HEK293 (cell line): ENCODE measurements at regions not wholly inside any gene's neighbourhood (a gene's known extent, or its start where the extent isn't known, plus 50 kb on each side); places are given as distances from the start of the nearest gene placed in this dataset.

ENCODE experiments used
- CTCF ChIA-PET: fragments of 350-600 bp; formaldehyde crosslinking; extraction: SDS; loops from one replicate; lab custom pipeline; 2021; ENCODE audit warnings: antibody characterized with exemption; lab: Yijun Ruan, JAX
- POLR2A ChIA-PET: fragments of 300-600 bp; formaldehyde crosslinking; extraction: SDS; loops from one replicate; lab custom pipeline; 2020; ENCODE audit warnings: antibody characterized with exemption, inconsistent platforms; lab: Yijun Ruan, JAX
- H3K27ac ChIP-seq: fragments of 200-500 bp; sonication (Bioruptor generic); 2 replicates; pipeline ENCODE4 v1.5.1; 2014; ENCODE audit warnings: low read depth, low read length, control low read depth, inconsistent platforms; ENCODE audit errors: extremely low read depth
- H3K36me3 ChIP-seq, 2 experiments: fragments of 200-500 bp in 1 of 2; sonication (Bioruptor generic) in 1 of 2; 1 replicate in 1 of 2; 2 replicates in 1 of 2; pipeline ENCODE4 v1.5.1; 2014 to 2017; ENCODE audit warnings: inconsistent platforms in 2 of 2, low read length in 2 of 2; ENCODE audit not compliant: control insufficient read depth in 2 of 2, insufficient read depth in 1 of 2
- H3K4me1 ChIP-seq: fragments of 200-500 bp; sonication (Bioruptor generic); 2 replicates; pipeline ENCODE4 v1.5.1; 2014; ENCODE audit warnings: mild to moderate bottlenecking, low read length, inconsistent platforms; ENCODE audit not compliant: control insufficient read depth, insufficient read depth
- H3K4me3 ChIP-seq: 2 replicates; pipeline ENCODE4 v1.5.1; 2011; ENCODE audit warnings: low read depth, mild to moderate bottlenecking, control low read depth, low read length, moderate library complexity
- H3K9me3 ChIP-seq: fragments of 200-500 bp; sonication (Bioruptor generic); 2 replicates; pipeline ENCODE4 v1.5.1; 2014; ENCODE audit warnings: low read depth, low read length, inconsistent platforms; ENCODE audit not compliant: control insufficient read depth, insufficient read depth
- GFI1B ChIP-seq: fragments of 450-650 bp; formaldehyde crosslinking; IDR thresholded peaks from 2 replicates; pipeline ENCODE4 v1.5.1; 2016; ENCODE audit warnings: missing biosample characterization, missing genetic modification characterization
- HIC1 ChIP-seq: fragments of 450-650 bp; formaldehyde crosslinking; IDR thresholded peaks from 2 replicates; pipeline ENCODE4 v1.5.1; 2016; ENCODE audit warnings: missing biosample characterization, missing genetic modification characterization
- INSM2 ChIP-seq: fragments of 450-650 bp; formaldehyde crosslinking; IDR thresholded peaks from 2 replicates; pipeline ENCODE4 v1.5.1; 2016; ENCODE audit warnings: missing biosample characterization, missing genetic modification characterization
- KLF10 ChIP-seq: fragments of 450-650 bp; IDR thresholded peaks from 2 replicates; pipeline ENCODE4 v1.5.1; 2018; ENCODE audit warnings: missing biosample characterization, mild to moderate bottlenecking, missing genetic modification characterization
- OSR2 ChIP-seq: fragments of 450-650 bp; formaldehyde crosslinking; IDR thresholded peaks from 2 replicates; pipeline ENCODE4 v1.5.1; 2016; ENCODE audit warnings: missing biosample characterization, missing genetic modification characterization
- PATZ1 ChIP-seq: fragments of 450-650 bp; formaldehyde crosslinking; IDR thresholded peaks from 2 replicates; pipeline ENCODE4 v1.5.1; 2016; ENCODE audit warnings: missing biosample characterization, missing genetic modification characterization
- PBX3 ChIP-seq: sonication (generic); formaldehyde crosslinking; IDR thresholded peaks from 2 replicates; pipeline ENCODE4 v1.8.1; 2022; ENCODE audit warnings: mild to moderate bottlenecking, moderate library complexity, missing genetic modification reagents
- SP7 ChIP-seq: fragments of 450-650 bp; formaldehyde crosslinking; IDR thresholded peaks from 2 replicates; pipeline ENCODE4 v1.5.1; 2016; ENCODE audit warnings: missing biosample characterization, missing genetic modification characterization
- WT1 ChIP-seq: fragments of 450-650 bp; formaldehyde crosslinking; IDR thresholded peaks from 2 replicates; pipeline ENCODE4 v1.5.1; 2016; ENCODE audit warnings: missing biosample characterization, missing genetic modification characterization
- ZBTB21 ChIP-seq: fragments of 450-650 bp; formaldehyde crosslinking; IDR thresholded peaks from 2 replicates; pipeline ENCODE4 v1.5.1; 2017; ENCODE audit warnings: missing biosample characterization, missing genetic modification characterization
- ZBTB7A ChIP-seq: fragments of 450-650 bp; formaldehyde crosslinking; IDR thresholded peaks from 2 replicates; pipeline ENCODE4 v1.5.1; 2016; ENCODE audit warnings: low read depth, missing biosample characterization, missing genetic modification characterization
- ZFP69B ChIP-seq: fragments of 450-650 bp; formaldehyde crosslinking; IDR thresholded peaks from 2 replicates; pipeline ENCODE4 v1.5.1; 2016; ENCODE audit warnings: missing biosample characterization, missing genetic modification characterization
- ZNF114 ChIP-seq: fragments of 450-650 bp; formaldehyde crosslinking; IDR thresholded peaks from 2 replicates; pipeline ENCODE4 v1.5.0; 2017; ENCODE audit warnings: missing biosample characterization, missing genetic modification characterization
- ZNF184 ChIP-seq: fragments of 450-650 bp; IDR thresholded peaks from 2 replicates; pipeline ENCODE4 v1.5.1; 2018; ENCODE audit warnings: missing biosample characterization, mild to moderate bottlenecking, missing genetic modification characterization
- ZNF202 ChIP-seq: fragments of 450-650 bp; formaldehyde crosslinking; IDR thresholded peaks from 2 replicates; pipeline ENCODE4 v1.5.1; 2016; ENCODE audit warnings: missing biosample characterization, missing genetic modification characterization, borderline replicate concordance
- ZNF24 ChIP-seq: fragments of 450-650 bp; formaldehyde crosslinking; IDR thresholded peaks from 2 replicates; pipeline ENCODE4 v1.5.1; 2016; ENCODE audit warnings: missing biosample characterization, missing genetic modification characterization
- ZNF341 ChIP-seq: fragments of 450-650 bp; formaldehyde crosslinking; IDR thresholded peaks from 2 replicates; pipeline ENCODE4; 2016; ENCODE audit warnings: low read depth, missing biosample characterization, missing genetic modification characterization
- ZNF362 ChIP-seq: fragments of 450-650 bp; formaldehyde crosslinking; IDR thresholded peaks from 2 replicates; pipeline ENCODE4 v1.5.1; 2016; ENCODE audit warnings: missing biosample characterization, missing genetic modification characterization
- ZNF366 ChIP-seq: fragments of 450-650 bp; formaldehyde crosslinking; conservative IDR thresholded peaks from 2 replicates; pipeline ENCODE4 v1.5.1; 2016; ENCODE audit warnings: missing biosample characterization, missing genetic modification characterization
- ZNF544 ChIP-seq: fragments of 450-650 bp; formaldehyde crosslinking; IDR thresholded peaks from 2 replicates; pipeline ENCODE4 v1.5.0; 2017; ENCODE audit warnings: missing biosample characterization, missing genetic modification characterization
- ZNF624 ChIP-seq: fragments of 450-650 bp; formaldehyde crosslinking; IDR thresholded peaks from 2 replicates; pipeline ENCODE4 v1.5.1; 2017; ENCODE audit warnings: missing biosample characterization, missing genetic modification characterization
- ZNF629 ChIP-seq: fragments of 450-650 bp; formaldehyde crosslinking; IDR thresholded peaks from 2 replicates; pipeline ENCODE4 v1.5.1; 2017; ENCODE audit warnings: missing biosample characterization, missing genetic modification characterization
- ZNF704 ChIP-seq: fragments of 450-650 bp; formaldehyde crosslinking; IDR thresholded peaks from 2 replicates; pipeline ENCODE4 v1.5.1; 2016; ENCODE audit warnings: missing biosample characterization, missing genetic modification characterization
- ZNF843 ChIP-seq: fragments of 450-650 bp; formaldehyde crosslinking; IDR thresholded peaks from 2 replicates; pipeline ENCODE4 v1.5.1; 2016; ENCODE audit warnings: missing biosample characterization, missing genetic modification characterization
- ZSCAN23 ChIP-seq: fragments of 450-650 bp; formaldehyde crosslinking; IDR thresholded peaks from 2 replicates; pipeline ENCODE4 v1.5.1; 2016; ENCODE audit warnings: missing biosample characterization, missing genetic modification characterization

GRCh38 chr4:117135634-117136354 lies 50.4 kb upstream of the TRAM1L1 start:
- ChIA-PET POLR2A (no interaction called here), CTCF (interaction anchor here (0.7 to 1.7 kb wide), 2 partner anchors 556 to 898 kb away, joined by 3 to 5 read pairs; partner anchors contain the start of gene NDST3)
- H3K36me3 ChIP-seq: no peaks in the 10 kb centered on the region
- H3K9me3 ChIP-seq: no peaks in the 10 kb centered on the region
- H3K27ac ChIP-seq: no peak overlapping the region
- no peaks in the 10 kb centered on the region for H3K4me1 ChIP-seq
- no peak overlapping the region for H3K4me3 ChIP-seq
- TF ChIP-seq ZFP69B (tag by site-specific recombination): no peak
- TF ChIP-seq ZBTB7A (tag by site-specific recombination): no peak
- TF ChIP-seq INSM2: no peak
- TF ChIP-seq ZNF704 (tag by site-specific recombination): no peak
- TF ChIP-seq ZNF843 (tag by site-specific recombination): no peak
- TF ChIP-seq KLF10 (tag by site-specific recombination): no peak
- no peak for TF ChIP-seq ZNF341
- no peak for TF ChIP-seq ZNF624 (tag by site-specific recombination)
- TF ChIP-seq ZNF24 (tag by site-specific recombination): no peak

- Histone ChIP-seq H3K36me3 (no peaks in the 10 kb centered on the region), H3K4me1 (no peaks in the 10 kb centered on the region), H3K4me3 (no peak overlapping the region), H3K9me3 (no peaks in the 10 kb centered on the region), H3K27ac (no peak overlapping the region)
- CTCF ChIA-PET: no interaction called here
- POLR2A ChIA-PET: no interaction called here
- TF ChIP-seq ZNF544 (tag by site-specific recombination) (no peak), PBX3 (CRISPR knock-in tag) (no peak), OSR2 (tag by site-specific recombination) (0 out of 2 replicates have a peak, but pooled peaks have one; percentile 31), PATZ1 (tag by site-specific recombination) (no peak), GFI1B (tag by site-specific recombination) (no peak), ZNF202 (no peak), ZNF114 (tag by site-specific recombination) (no peak), HIC1 (tag by site-specific recombination) (0 out of 2 replicates have a peak, but pooled peaks have one; percentile 15), SP7 (tag by site-specific recombination) (0 out of 2 replicates have a peak, but pooled peaks have one; percentile 21), WT1 (no peak), ZNF184 (tag by site-specific recombination) (0 out of 2 replicates have a peak, but pooled peaks have one; percentile 35), ZSCAN23 (tag by site-specific recombination) (no peak), ZNF362 (tag by site-specific recombination) (0 out of 2 replicates have a peak, but pooled peaks have one; percentile 11), ZNF366 (tag by site-specific recombination) (0 out of 2 replicates have a peak, but pooled peaks have one; percentile 30), ZNF629 (tag by site-specific recombination) (peak; percentile 75), ZBTB21 (tag by site-specific recombination) (peak; percentile 70; the same call in 1 of the 2 replicates)
Observed at GRCh38 chr4:117137145-117137544, 51.8 kb upstream of the TRAM1L1 start.
